ENCODE measurements at regions not wholly inside any gene's neighbourhood (a gene's known extent, or its start where the extent isn't known, plus 50 kb on each side); places are given as distances from the start of the nearest gene placed in this dataset.

DNA sequence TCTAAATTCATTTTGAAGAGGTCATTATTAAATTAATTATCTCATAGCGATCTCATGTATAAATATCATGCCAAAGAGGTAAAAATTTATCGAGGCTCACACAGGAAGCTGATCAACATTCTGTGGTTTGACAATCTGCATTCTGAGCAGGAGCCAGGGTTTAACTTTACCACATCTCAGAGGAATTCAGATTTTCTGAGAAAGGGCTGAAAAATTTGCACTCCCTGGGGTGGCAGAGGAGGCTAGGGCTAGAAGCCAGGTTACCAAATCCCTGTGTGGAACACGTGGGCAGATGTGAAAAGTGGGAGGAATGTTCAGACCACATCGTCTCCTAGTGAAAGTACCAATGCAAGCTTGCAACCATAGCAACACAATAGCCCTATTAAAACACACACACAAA lies 63.5 kb upstream of the CTLA4 start:
- TF ChIP-seq EZH2 (IDR thresholded peaks at IDR 0.05) (no peak), POLR2AphosphoS5 (IDR thresholded peaks at IDR 0.05; ENCODE audit: borderline replicate concordance, low read depth, low read length) (no peak), FOXP2 (optimal IDR thresholded peaks at IDR 0.05; ENCODE audit: control extremely low read depth, extremely low read length, insufficient read depth) (no peak)
